HG03439 (cell line): ENCODE measurements at regions not wholly inside any gene's neighbourhood (a gene's known extent, or its start where the extent isn't known, plus 50 kb on each side); places are given as distances from the start of the nearest gene placed in this dataset.

Experiments
- ATAC-seq: cut with Tn5 transposase; IDR thresholded peaks from one replicate; pipeline ENCODE4 v1.9.1; 2021; ENCODE audit warnings: mild to moderate bottlenecking, moderate library complexity; ENCODE audit not compliant: unreplicated experiment

- ATAC-seq = peak; percentile 98
Measured at GRCh38 chr12:25713264-25713663, 160.2 kb upstream of the LMNTD1 start.

GRCh38 chr12:25714198-25714984 is 161.3 kb upstream of the LMNTD1 start:
- ATAC-seq = no peak

GRCh38 chr12:25715102-25715501 is 162.0 kb upstream of the LMNTD1 start:
- ATAC-seq = no peak

- ATAC-seq = no peak
Measured at GRCh38 chr12:25716842-25717241, 163.8 kb upstream of the LMNTD1 start.

- no peak for ATAC-seq
Measured at GRCh38 chr12:25717552-25717951, 164.5 kb upstream of the LMNTD1 start.

GRCh38 chr12:25718081-25718731 is 165.1 kb upstream of the LMNTD1 start:
- ATAC-seq = no peak

GRCh38 chr12:25719505-25719904 is 166.4 kb upstream of the LMNTD1 start:
- no peak for ATAC-seq

GRCh38 chr12:25723336-25723735 is 170.3 kb upstream of the LMNTD1 start:
- ATAC-seq = no peak

GRCh38 chr12:25723921-25724491 is 170.9 kb upstream of the LMNTD1 start:
- ATAC-seq = no peak

- ATAC-seq = no peak
Measured at GRCh38 chr12:25725470-25725869, 172.4 kb upstream of the LMNTD1 start.

GRCh38 chr12:25725931-25726330 is 172.8 kb upstream of the LMNTD1 start:
- ATAC-seq = no peak

- no peak for ATAC-seq
Measured at GRCh38 chr12:25728056-25728595, 175.0 kb upstream of the LMNTD1 start.

GRCh38 chr12:25730489-25731349 is 177.6 kb upstream of the LMNTD1 start:
- no peak for ATAC-seq

GRCh38 chr12:25733541-25733940 is 180.5 kb upstream of the LMNTD1 start:
- ATAC-seq = no peak

- no peak for ATAC-seq
Measured at GRCh38 chr12:25734529-25735180, 181.6 kb upstream of the LMNTD1 start.

- ATAC-seq = no peak
Measured at GRCh38 chr12:25740617-25741016, 187.5 kb upstream of the LMNTD1 start.

- ATAC-seq = no peak
Measured at GRCh38 chr12:25741917-25742316, 188.8 kb upstream of the LMNTD1 start.

- ATAC-seq = no peak
Measured at GRCh38 chr12:25743679-25744215, 190.7 kb upstream of the LMNTD1 start.

- no peak for ATAC-seq
Measured at GRCh38 chr12:25744313-25744712, 191.2 kb upstream of the LMNTD1 start.

- ATAC-seq = no peak
Measured at GRCh38 chr12:25745281-25745680, 192.2 kb upstream of the LMNTD1 start.
